DND-41 (cell line): ENCODE measurements at regions not wholly inside any gene's neighbourhood (a gene's known extent, or its start where the extent isn't known, plus 50 kb on each side); places are given as distances from the start of the nearest gene placed in this dataset.

ENCODE experiments used
- EZH2 ChIP-seq: IDR thresholded peaks from 3 replicates; pipeline ENCODE4 v1.6.1; 2012; ENCODE audit warnings: borderline replicate concordance, low read depth, mild to moderate bottlenecking, moderate library complexity, low read length, inconsistent platforms; ENCODE audit not compliant: severe bottlenecking
- TF ChIP-seq, protein P1 (sequence below): IDR thresholded peaks from 2 replicates; pipeline ENCODE4 v1.5.1; 2012; ENCODE audit warnings: borderline replicate concordance, low read length, moderate library complexity, mild to moderate bottlenecking; ENCODE audit not compliant: poor library complexity, severe bottlenecking; ENCODE audit errors: extremely low read depth

DNA sequence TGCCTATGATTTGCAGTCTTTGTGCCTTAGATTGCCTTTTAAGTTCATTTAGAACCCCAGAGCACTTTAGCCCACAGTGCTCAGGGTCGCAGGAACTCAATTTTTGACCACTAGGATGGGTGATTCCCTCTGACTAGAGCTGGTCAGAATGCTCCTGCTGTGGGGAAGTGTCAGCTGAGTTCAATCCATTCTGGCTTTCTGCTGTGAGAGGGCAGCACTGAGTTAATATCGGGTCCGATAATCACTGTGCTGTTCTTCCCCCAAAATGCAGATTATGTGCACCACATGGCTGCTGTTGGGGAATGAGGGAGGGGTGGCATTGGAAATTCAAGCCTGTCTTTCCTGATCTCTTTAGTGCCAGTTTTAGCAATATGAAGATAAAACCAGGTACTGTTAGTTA, 886.4 kb downstream of the DNAJB9 start:
- no peak for TF ChIP-seq EZH2
- TF ChIP-seq, protein P1, sequence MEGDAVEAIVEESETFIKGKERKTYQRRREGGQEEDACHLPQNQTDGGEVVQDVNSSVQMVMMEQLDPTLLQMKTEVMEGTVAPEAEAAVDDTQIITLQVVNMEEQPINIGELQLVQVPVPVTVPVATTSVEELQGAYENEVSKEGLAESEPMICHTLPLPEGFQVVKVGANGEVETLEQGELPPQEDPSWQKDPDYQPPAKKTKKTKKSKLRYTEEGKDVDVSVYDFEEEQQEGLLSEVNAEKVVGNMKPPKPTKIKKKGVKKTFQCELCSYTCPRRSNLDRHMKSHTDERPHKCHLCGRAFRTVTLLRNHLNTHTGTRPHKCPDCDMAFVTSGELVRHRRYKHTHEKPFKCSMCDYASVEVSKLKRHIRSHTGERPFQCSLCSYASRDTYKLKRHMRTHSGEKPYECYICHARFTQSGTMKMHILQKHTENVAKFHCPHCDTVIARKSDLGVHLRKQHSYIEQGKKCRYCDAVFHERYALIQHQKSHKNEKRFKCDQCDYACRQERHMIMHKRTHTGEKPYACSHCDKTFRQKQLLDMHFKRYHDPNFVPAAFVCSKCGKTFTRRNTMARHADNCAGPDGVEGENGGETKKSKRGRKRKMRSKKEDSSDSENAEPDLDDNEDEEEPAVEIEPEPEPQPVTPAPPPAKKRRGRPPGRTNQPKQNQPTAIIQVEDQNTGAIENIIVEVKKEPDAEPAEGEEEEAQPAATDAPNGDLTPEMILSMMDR = peak; percentile 20
